LHCN-M2 (cell line): ENCODE measurements at regions not wholly inside any gene's neighbourhood (a gene's known extent, or its start where the extent isn't known, plus 50 kb on each side); places are given as distances from the start of the nearest gene placed in this dataset.
"Not testable (repeated sequence)": the region's sequence is repeated elsewhere in the genome, so short reads cannot be mapped to it uniquely, and the experiment has no call there.

Experiments
- DNase-seq: peaks from one replicate; pipeline ENCODE4 v3.0.0-alpha.2; 2012; ENCODE audit warnings: low read depth

DNA sequence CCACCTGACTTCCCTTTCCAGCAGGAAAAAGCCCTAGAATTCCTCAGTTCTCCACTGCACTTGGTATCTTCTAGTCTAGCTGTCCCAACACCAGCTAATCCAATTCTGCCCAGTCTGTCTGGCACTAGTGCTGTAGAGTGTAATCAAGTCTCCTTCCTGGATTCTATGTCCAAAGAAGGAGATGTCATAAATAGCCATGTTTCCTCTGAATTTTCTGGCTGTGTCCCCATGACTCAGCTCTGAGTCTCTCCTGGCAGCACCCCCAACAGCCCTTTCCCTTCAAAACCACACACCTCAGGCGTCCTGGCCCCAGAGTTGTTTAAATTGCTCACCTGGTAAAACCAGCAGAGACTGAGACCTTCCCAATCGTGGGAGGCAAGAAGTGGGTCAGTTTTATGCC, 197.2 kb downstream of the GRXCR1 start:
- no peak for DNase-seq

DNA sequence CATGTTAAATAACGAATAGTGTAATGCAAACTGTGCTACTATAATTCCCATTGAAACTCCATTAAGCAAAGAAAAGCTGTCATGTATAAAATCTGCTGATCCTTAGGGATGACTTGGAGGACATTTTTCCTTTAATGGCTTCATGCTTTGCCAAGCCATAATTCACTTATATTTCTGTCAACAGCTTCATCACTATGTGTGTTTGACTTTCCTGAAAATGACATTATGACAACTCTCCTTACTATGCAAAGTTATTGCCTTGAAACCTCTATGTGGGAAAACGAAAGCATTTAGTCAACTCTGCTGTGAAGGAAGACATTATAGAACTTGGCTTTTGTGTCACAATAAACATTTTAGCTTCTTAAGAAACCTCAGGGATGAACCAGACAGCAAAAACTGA, 210.5 kb downstream of the GRXCR1 start:
- DNase-seq: no peak

DNA sequence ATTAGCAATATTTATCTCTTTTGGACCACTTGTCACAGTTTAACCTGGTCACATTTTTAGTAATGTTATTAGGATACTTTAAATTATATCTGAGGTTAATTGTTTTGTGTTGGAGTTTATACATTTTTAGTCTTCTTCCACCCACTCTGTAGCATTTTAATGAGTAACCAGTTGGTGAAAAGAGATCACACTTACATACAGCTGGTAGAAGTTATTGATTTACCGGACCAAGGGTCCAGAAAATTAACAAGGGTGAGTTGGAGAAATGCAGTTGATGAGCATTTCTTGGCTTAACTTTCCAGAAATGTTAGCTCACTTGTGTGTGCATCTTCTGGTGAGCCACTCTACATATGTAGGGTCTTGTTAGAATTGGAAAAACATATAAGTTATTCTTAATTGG, 219.6 kb downstream of the GRXCR1 start:
- DNase-seq: no peak

- DNase-seq: no peak
These were observed 220.7 kb downstream of the GRXCR1 start for GRCh38 chr4:43113196-43113595.

DNA sequence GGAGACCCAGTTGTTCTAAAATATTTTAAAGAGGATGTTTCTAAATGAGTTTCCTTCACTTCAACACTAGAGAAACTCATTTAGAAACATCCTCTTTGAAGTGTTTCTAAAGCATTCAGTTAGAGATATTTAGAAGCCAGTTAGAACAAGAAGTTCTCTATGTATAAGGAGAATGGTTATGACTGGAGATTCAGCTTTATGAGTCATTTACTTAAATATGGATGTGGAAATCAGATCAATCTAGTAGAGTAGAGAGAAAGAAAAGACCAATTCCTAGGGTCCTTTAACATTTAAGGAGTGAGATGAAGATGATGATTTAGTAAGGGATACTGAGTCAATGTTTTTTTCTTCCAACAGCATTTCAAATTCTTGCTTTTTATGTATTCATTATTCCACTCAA, 234.1 kb downstream of the GRXCR1 start:
- no peak for DNase-seq

DNA sequence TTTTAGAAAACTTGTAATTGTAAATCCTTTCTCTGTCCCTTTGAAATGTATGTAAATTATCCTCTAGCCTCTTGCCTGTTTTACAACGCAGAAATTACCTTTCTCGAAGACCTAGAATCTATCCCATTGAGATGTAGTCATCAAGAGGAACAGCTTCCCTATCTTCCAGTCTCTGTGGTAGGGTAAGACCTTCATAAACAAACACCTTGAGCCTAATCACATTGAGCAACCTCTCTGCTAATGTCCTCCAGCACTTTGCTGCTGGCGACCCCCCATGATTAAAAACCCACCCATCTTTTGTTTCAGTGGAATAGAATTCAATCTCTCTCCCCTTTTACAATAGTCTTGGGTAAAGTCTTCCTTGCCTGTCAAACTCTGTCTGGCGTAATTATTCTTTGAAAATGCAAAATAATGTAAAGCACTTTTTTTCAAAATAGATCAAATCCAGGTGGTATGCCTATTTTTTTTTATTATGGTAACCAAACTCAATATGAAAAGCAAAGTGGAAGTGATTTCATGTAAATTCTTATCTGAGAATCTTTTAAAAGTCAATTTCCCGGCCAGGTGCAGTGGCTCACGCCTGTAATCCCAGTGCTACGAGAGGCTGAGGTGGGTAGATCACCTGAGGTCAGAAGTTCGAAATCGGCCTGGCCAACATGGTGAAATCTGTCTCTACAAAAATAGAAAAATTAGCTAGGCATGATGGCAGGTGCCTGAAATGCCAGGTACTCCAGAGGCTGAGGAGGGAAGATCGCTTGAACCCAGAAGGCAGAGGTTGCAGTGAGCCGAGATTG, 237.9 kb downstream of the GRXCR1 start:
- no peak for DNase-seq

DNA sequence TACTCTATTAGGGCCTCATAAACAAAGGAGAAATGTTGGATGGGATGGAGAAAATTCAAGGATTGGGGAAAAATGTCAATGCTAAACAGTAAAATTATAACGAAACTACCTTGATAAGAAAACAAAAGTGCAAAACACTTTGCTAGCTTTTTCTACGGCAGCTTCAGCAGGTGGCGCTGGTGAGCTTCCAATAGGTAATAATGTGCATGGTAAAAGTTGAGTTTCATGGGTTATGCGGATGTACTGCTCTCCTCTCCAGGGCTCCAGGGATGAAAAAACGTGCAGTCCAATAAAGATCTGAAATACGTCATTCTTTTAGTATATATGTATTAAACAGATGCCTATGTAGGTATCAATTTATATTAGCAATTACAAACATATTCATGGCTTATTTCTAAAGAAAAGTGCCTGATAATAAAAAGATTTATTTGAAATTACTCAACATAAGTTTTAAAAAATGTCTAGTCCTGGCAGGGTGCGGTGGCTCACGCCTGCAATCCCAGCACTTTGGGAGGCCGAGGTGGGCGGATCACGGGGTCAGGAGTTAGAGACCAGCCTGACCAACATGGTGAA, 239.6 kb downstream of the GRXCR1 start:
- peak; percentile 60 for DNase-seq

DNA sequence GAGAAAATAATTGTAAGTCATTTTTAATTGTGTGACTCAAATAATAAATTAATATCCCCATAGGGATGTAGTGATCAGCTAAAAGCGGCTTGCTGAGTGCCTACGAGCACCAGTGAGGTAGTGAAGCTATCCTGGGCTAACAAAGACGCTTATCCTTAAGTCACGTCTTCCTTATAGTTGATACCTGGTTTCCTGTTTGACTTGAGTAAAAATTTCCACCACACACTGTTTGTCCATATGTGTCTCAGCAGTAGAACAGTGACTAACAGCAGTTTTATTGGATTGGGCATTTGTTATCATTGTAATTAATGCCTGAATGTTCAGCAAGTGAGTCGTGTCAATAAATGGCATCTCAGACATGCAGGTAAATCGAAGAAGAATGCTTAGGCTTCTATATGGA, 241.1 kb downstream of the GRXCR1 start:
- no peak for DNase-seq

GRCh38 chr4:43136752-43137151, 244.2 kb downstream of the GRXCR1 start:
- DNase-seq: no peak

DNA sequence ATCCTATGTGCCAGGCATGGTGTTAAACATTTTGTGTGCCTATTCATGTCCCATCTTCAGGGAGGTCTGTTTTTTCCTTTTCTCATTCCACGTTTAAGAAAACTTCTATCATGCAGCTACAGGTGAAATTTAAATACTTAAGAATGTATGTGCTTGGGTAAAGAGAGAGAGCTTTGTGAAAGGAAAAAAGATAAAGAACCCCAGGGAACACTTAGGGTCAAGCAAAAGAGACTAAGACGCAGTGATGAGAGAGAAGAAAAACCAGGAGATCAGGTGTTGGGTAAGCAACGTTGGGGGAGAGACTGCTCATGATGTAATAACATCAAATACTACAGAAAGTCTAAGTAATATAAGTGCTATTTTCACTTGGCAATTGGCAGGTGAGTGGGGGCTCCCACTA, 253.7 kb downstream of the GRXCR1 start:
- DNase-seq: no peak

- no peak for DNase-seq
These were observed 256.0 kb downstream of the GRXCR1 start for GRCh38 chr4:43148481-43148880.

- no peak for DNase-seq
These were observed 270.7 kb downstream of the GRXCR1 start for GRCh38 chr4:43163101-43163792.

- no peak for DNase-seq
These were observed 297.2 kb downstream of the GRXCR1 start for GRCh38 chr4:43189741-43190140.

GRCh38 chr4:43212576-43212975, 320.1 kb downstream of the GRXCR1 start:
- not testable (repeated sequence) for DNase-seq

DNA sequence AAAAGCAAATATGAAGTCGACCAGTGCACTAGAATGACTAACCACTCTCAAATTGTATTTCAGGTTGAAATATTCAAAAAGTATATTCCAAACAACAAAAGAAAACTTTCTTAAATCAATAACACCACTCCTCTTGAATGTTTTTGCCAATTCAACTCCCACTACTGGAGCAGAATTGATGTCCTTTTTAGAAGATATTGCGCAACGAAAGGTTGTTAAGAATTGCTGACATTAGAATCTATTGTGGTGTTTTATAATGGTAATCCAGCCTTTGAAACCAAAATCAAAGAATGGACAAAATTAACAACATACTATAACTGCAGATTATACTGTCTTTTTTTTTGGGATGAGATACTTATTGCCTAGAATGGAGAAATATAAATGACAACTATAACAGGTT, 331.3 kb downstream of the GRXCR1 start:
- DNase-seq: no peak

GRCh38 chr4:43224559-43224958, 332.0 kb downstream of the GRXCR1 start:
- DNase-seq: no peak

DNA sequence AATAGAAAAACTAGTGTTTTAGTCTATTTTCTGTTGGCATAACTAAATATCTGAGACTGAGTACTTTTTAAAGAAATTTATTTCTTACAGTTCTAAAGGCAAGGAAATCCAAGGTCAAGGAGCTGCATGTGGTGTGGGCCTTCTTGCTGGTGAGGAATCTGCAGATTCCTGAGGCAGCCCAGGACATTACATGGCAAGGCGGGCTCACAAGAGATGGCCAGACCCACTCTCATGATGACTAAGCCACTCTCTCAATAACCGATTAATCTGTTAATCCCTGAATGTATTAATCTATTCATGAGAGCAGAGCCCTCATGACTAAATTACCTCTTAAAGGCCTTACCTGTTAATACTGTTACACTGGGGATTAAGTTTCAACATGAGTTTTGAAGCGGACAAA, 340.8 kb downstream of the GRXCR1 start:
- no peak for DNase-seq

DNA sequence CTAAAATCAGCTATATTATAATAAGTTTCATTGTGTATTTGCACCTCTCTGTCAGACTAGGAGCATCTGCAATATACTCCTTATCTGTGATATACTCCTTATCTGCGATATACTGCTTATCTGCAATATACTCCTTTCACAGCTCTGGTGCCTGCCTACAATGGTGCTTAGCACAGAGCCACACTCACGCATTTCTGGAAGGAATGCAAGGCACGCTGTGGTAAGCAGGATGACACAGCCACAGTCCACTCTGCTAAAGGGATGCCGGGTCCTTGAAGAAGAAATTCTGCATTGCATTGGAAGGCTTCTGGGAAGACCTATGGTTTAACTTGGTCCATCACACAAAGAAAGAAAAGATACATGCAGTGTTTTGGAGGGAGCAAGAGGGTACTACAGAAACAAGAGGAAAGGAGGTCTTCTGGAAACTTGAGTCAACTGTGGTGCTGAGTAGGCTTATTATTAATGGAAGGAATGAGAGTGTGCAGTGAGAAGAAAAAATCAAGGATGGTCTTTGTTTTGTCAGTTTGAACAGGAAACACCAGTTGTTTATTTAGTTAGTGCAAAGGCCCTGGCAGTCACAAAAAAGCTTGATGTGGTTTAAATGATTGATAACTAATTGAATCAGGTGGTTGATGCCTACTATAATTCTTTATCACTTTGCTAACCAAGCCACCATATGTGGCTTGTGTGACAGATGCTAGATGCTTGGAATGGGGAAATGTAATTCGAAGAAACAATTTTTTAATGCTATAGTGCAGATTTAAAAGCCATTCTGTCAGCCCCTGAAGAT, 342.3 kb downstream of the GRXCR1 start:
- DNase-seq: peak; percentile 50

GRCh38 chr4:43238008-43238407, 345.5 kb downstream of the GRXCR1 start:
- no peak for DNase-seq

- no peak for DNase-seq
These were observed 346.1 kb downstream of the GRXCR1 start for GRCh38 chr4:43238585-43238984.

- DNase-seq: no peak
These were observed 348.6 kb downstream of the GRXCR1 start for GRCh38 chr4:43241104-43241503.

GRCh38 chr4:43242606-43243005, 350.1 kb downstream of the GRXCR1 start:
- peak; percentile 40 for DNase-seq
